Fibroblast of lung (primary cell): ENCODE measurements at regions not wholly inside any gene's neighbourhood (a gene's known extent, or its start where the extent isn't known, plus 50 kb on each side); places are given as distances from the start of the nearest gene placed in this dataset.
A peak's percentile ranks its signal among the peaks of the same experiment; 100 is the strongest.

ENCODE experiments used
- DNase-seq, 2 donors: peaks; one replicate each; pipeline versions ENCODE4 v3.0.0 to v3.0.0-alpha.2; 2010; ENCODE audit warnings: low read depth in 2 of 2
- H2AFZ ChIP-seq: 2 replicates; pipeline ENCODE4 v1.5.1; 2012; ENCODE audit warnings: low read length, control low read depth, inconsistent platforms
- H3K27ac ChIP-seq: 2 replicates; pipeline ENCODE4 v1.5.1; 2011; ENCODE audit warnings: low read length, control low read depth; ENCODE audit not compliant: insufficient read depth
- H3K27me3 ChIP-seq: 2 replicates; pipeline ENCODE4 v1.5.1; 2011; ENCODE audit warnings: mild to moderate bottlenecking, low read length; ENCODE audit not compliant: control insufficient read depth, insufficient read depth
- H3K36me3 ChIP-seq: 2 replicates; pipeline ENCODE4 v1.5.1; 2011; ENCODE audit warnings: low read length; ENCODE audit not compliant: control insufficient read depth, insufficient read depth
- H3K4me1 ChIP-seq: 2 replicates; pipeline ENCODE4 v1.5.1; 2011; ENCODE audit warnings: low read length; ENCODE audit not compliant: control insufficient read depth, insufficient read depth; ENCODE audit errors: extremely low read depth
- H3K4me2 ChIP-seq: 2 replicates; pipeline ENCODE4 v1.5.1; 2011; ENCODE audit warnings: low read length, control low read depth; ENCODE audit not compliant: insufficient read depth; ENCODE audit errors: extremely low read depth
- H3K4me3 ChIP-seq, 4 experiments: fragments of 200-600 bp in 1 of 4; sonication (generic) in 1 of 4; replicated peaks in 1 of 4; 2 replicates each; pipeline ENCODE4 v1.5.1; 2011 to 2016; ENCODE audit warnings: low read length in 4 of 4, low read depth in 3 of 4, mild to moderate bottlenecking in 3 of 4, control low read depth in 2 of 4, inconsistent platforms in 1 of 4, mixed read lengths in 1 of 4; ENCODE audit not compliant: insufficient read depth in 1 of 4; ENCODE audit errors: control extremely low read depth in 1 of 4
- H3K79me2 ChIP-seq: 2 replicates; pipeline ENCODE4 v1.5.1; 2012; ENCODE audit warnings: mild to moderate bottlenecking, low read length, inconsistent platforms; ENCODE audit not compliant: control insufficient read depth, insufficient read depth
- H3K9ac ChIP-seq: 2 replicates; pipeline ENCODE4 v1.5.1; 2011; ENCODE audit warnings: mild to moderate bottlenecking, low read length, control low read depth; ENCODE audit not compliant: insufficient read depth
- H3K9me3 ChIP-seq: 2 replicates; pipeline ENCODE4 v1.5.1; 2012; ENCODE audit warnings: low read depth, low read length; ENCODE audit not compliant: control insufficient read depth, insufficient read depth
- H4K20me1 ChIP-seq: 2 replicates; pipeline ENCODE4 v1.5.1; 2011; ENCODE audit warnings: low read length; ENCODE audit not compliant: control insufficient read depth, insufficient read depth; ENCODE audit errors: extremely low read depth
- EZH2 ChIP-seq: IDR thresholded peaks from 2 replicates; pipeline ENCODE4 v1.5.1; 2012; ENCODE audit warnings: low read length, control low read depth, mild to moderate bottlenecking; ENCODE audit errors: missing control alignments
- TF ChIP-seq, protein P1 (sequence below), 2 donors: IDR thresholded peaks in 1 of 2; conservative IDR thresholded peaks in 1 of 2; 1 replicate in 1 of 2; 2 replicates in 1 of 2; pipeline ENCODE4 v1.5.1; 2011 to 2012; ENCODE audit warnings: low read length in 2 of 2, control low read depth in 1 of 2, inconsistent platforms in 1 of 2, low read depth in 1 of 2, mild to moderate bottlenecking in 1 of 2

DNA sequence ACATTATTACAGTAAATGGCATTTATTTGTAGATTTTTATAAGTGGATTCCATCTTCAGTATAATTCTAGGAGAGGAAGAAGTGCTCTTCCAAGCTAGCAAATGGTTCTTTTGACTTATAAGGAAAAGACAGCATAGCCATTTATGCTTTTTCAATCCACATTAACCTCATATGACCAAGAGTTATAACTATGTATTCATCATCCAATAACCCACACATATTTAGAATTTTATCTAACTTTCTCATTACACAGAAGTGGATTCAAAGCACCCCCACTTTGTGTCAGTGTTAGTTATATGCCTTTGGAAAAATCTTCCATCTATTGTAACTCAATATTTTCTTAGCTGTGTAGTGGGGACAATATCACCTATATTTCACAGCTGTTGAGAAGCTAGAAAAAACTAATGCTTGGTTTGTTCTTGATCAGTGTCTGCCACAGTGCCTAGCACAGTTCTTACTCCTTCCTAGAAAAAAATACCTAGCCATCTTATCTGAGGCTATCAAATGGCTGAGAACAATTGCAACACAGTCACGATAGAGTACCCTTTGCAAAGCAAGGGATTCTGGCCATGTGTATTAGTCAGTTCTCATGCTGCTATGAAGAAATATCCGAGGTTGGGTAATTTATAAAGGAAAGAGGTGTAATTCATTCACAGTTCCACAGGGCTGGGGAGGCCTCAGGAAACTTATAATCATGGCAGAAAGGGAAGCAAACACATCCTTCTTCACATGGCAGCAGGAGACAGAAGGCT lies 986.3 kb downstream of the TFAP2A start:
- no peak overlapping the region for H2AFZ ChIP-seq
- H3K9me3 ChIP-seq, result no peaks in the 10 kb centered on the region
- H3K4me3 ChIP-seq, result no peak overlapping the region
- H3K4me1 ChIP-seq, result no peaks in the 10 kb centered on the region
- DNase-seq, result peak; percentile 29 to 55
- no peak for TF ChIP-seq EZH2
- TF ChIP-seq, protein P1, sequence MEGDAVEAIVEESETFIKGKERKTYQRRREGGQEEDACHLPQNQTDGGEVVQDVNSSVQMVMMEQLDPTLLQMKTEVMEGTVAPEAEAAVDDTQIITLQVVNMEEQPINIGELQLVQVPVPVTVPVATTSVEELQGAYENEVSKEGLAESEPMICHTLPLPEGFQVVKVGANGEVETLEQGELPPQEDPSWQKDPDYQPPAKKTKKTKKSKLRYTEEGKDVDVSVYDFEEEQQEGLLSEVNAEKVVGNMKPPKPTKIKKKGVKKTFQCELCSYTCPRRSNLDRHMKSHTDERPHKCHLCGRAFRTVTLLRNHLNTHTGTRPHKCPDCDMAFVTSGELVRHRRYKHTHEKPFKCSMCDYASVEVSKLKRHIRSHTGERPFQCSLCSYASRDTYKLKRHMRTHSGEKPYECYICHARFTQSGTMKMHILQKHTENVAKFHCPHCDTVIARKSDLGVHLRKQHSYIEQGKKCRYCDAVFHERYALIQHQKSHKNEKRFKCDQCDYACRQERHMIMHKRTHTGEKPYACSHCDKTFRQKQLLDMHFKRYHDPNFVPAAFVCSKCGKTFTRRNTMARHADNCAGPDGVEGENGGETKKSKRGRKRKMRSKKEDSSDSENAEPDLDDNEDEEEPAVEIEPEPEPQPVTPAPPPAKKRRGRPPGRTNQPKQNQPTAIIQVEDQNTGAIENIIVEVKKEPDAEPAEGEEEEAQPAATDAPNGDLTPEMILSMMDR (conservative IDR thresholded peaks at IDR 0.05 in 1 of 2, IDR thresholded peaks at IDR 0.05 in 1 of 2; ENCODE audit: low read depth in 1 of 2, low read length in 2 of 2), result no peak
- H3K27ac ChIP-seq, result no peak overlapping the region
- H3K27me3 ChIP-seq, result no peaks in the 10 kb centered on the region
- no peaks in the 10 kb centered on the region for H4K20me1 ChIP-seq
- no peak overlapping the region for H3K4me2 ChIP-seq
- H3K9ac ChIP-seq, result no peak overlapping the region
- no peaks in the 10 kb centered on the region for H3K79me2 ChIP-seq
- no peaks in the 10 kb centered on the region for H3K36me3 ChIP-seq

DNA sequence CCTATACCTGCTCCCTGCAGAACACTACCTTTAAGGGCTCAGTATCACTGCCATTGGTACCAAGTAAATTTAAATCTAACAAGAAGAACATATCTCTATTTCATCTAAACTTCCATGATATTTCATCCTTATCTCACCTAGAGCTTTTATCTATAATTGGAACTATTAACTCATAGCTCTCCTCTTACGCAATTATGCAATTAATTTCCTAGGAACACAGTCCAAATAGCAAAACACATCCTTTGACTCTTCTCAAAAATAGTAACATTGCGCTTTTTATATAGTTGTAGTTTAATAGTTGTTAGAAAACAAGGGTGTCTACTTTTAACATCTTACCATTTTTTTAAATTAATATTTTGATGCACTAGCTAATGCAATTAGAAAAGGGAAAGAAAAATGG lies 986.8 kb upstream of the SLC35B3 start:
- no peaks in the 10 kb centered on the region for H3K79me2 ChIP-seq
- no peaks in the 10 kb centered on the region for H3K27me3 ChIP-seq
- no peaks in the 10 kb centered on the region for H3K4me1 ChIP-seq
- no peak for DNase-seq
- H3K4me2 ChIP-seq, result no peak overlapping the region
- H3K36me3 ChIP-seq, result no peaks in the 10 kb centered on the region
- H4K20me1 ChIP-seq, result no peaks in the 10 kb centered on the region
- H2AFZ ChIP-seq, result no peak overlapping the region
- no peak overlapping the region for H3K9ac ChIP-seq
- H3K9me3 ChIP-seq, result no peaks in the 10 kb centered on the region
- no peak overlapping the region for H3K4me3 ChIP-seq
- no peak overlapping the region for H3K27ac ChIP-seq
- TF ChIP-seq EZH2, result no peak
- TF ChIP-seq, protein P1 (conservative IDR thresholded peaks at IDR 0.05 in 1 of 2, IDR thresholded peaks at IDR 0.05 in 1 of 2; ENCODE audit: low read depth in 1 of 2, low read length in 2 of 2), result no peak

DNA sequence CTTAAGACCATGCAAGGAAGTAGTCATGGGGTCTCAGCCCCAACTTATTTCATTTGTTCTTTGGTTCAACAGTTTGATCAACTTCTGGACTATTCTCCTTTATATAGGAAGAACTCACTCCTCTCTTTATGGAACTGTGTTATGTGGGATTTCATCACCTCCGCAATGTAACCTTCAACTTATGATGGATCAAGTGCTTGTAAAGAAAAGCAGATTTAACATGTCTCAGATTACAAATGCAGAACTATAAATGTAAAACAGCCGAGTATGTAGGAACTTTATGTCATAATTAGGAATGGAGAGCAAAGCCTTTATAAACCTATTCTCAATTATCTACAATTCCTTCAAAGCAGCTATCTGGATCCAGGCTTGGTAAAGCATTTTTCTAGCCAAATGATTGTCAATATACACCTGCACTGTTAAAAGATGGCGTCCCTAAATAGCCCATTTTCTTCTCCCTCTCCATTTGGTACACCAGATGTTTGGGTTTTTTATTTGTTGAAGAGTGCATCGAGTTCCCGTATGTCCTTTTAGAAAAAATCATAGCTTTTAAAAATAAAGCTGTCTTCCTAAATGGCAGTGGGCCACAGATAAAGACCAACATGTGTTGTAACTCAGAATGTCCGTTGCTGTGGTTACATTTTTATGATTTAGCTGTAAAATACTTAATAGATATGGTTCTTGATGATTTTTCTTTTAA lies 985.1 kb upstream of the SLC35B3 start:
- H3K36me3 ChIP-seq, result no peaks in the 10 kb centered on the region
- no peaks in the 10 kb centered on the region for H3K27me3 ChIP-seq
- TF ChIP-seq, protein P1 (conservative IDR thresholded peaks at IDR 0.05 in 1 of 2, IDR thresholded peaks at IDR 0.05 in 1 of 2; ENCODE audit: low read depth in 1 of 2, low read length in 2 of 2), result no peak
- TF ChIP-seq EZH2, result no peak
- H3K79me2 ChIP-seq, result no peaks in the 10 kb centered on the region
- no peak overlapping the region for H3K27ac ChIP-seq
- no peak overlapping the region for H3K4me3 ChIP-seq
- H3K9me3 ChIP-seq, result no peaks in the 10 kb centered on the region
- no peak overlapping the region for H2AFZ ChIP-seq
- H3K4me1 ChIP-seq, result no peaks in the 10 kb centered on the region
- peak in 1 of 2 donors; percentile 79 for DNase-seq
- no peak overlapping the region for H3K4me2 ChIP-seq
- H3K9ac ChIP-seq, result no peak overlapping the region
- no peaks in the 10 kb centered on the region for H4K20me1 ChIP-seq
